WTC11 (cell line): ENCODE measurements at regions not wholly inside any gene's neighbourhood (a gene's known extent, or its start where the extent isn't known, plus 50 kb on each side); places are given as distances from the start of the nearest gene placed in this dataset.

ENCODE experiments used
- ATAC-seq: fragments of 200-7000 bp; cut with Tn5 transposase; 2 replicates; pipeline ENCODE4 v1.10.0; 2021; ENCODE audit warnings: mild to moderate bottlenecking, moderate library complexity
- CTCF ChIA-PET: fragments of 300-600 bp; sonication (Branson Sonifier 250); formaldehyde crosslinking; loops from one replicate; lab custom pipeline; 2021; ENCODE audit warnings: antibody characterized with exemption; lab: Charles Lee
- POLR2A ChIA-PET: fragments of 350-600 bp; sonication (Branson Sonifier 250); formaldehyde crosslinking; loops from one replicate; lab custom pipeline; 2021; ENCODE audit warnings: antibody characterized with exemption; lab: Charles Lee
- DNase-seq: peaks from one replicate; pipeline ENCODE4 v3.0.0; 2021; ENCODE audit warnings: low spot score
- H3K27ac Mint-ChIP-seq: 2 replicates; pipeline ENCODE4 v1.8.0; 2021; ENCODE audit warnings: mixed read lengths
- H3K27me3 Mint-ChIP-seq: 2 replicates; pipeline ENCODE4 v1.8.0; 2021; ENCODE audit warnings: low read depth, mild to moderate bottlenecking, moderate library complexity, mixed read lengths
- H3K36me3 Mint-ChIP-seq: 2 replicates; pipeline ENCODE4 v1.8.0; 2021; ENCODE audit warnings: mixed read lengths
- H3K4me1 Mint-ChIP-seq: 2 replicates; pipeline ENCODE4 v1.8.0; 2022; ENCODE audit warnings: mixed read lengths
- H3K4me3 Mint-ChIP-seq: 2 replicates; pipeline ENCODE4 v1.8.0; 2021; ENCODE audit warnings: mild to moderate bottlenecking, moderate library complexity, mixed read lengths
- H3K9me3 Mint-ChIP-seq: 2 replicates; pipeline ENCODE4 v1.8.0; 2021; ENCODE audit warnings: mixed read lengths
- CBFB ChIP-seq: sonication (generic); formaldehyde crosslinking; IDR thresholded peaks from 2 replicates; pipeline ENCODE4 v1.8.1; 2022; ENCODE audit warnings: mild to moderate bottlenecking, low read depth, missing genetic modification reagents
- ELF4 ChIP-seq: sonication (generic); formaldehyde crosslinking; IDR thresholded peaks from 2 replicates; pipeline ENCODE4 v1.8.1; 2022; ENCODE audit warnings: low read depth, mild to moderate bottlenecking, moderate library complexity, missing genetic modification reagents
- EMX1 ChIP-seq: fragments of 250-450 bp; sonication (Bioruptor Pico); IDR thresholded peaks from 2 replicates; pipeline ENCODE4 v1.8.0; 2021; ENCODE audit warnings: mild to moderate bottlenecking
- ETV6 ChIP-seq: sonication (generic); formaldehyde crosslinking; IDR thresholded peaks from 2 replicates; pipeline ENCODE4 v1.8.1; 2022; ENCODE audit warnings: mild to moderate bottlenecking, missing genetic modification reagents
- FOXK1 ChIP-seq: sonication (generic); formaldehyde crosslinking; IDR thresholded peaks from 2 replicates; pipeline ENCODE4 v1.8.0; 2022; ENCODE audit warnings: mild to moderate bottlenecking, moderate library complexity, missing genetic modification reagents
- FOXP1 ChIP-seq: sonication (generic); formaldehyde crosslinking; IDR thresholded peaks from 2 replicates; pipeline ENCODE4 v1.8.0; 2022; ENCODE audit warnings: missing genetic modification reagents, mild to moderate bottlenecking, moderate library complexity, borderline replicate concordance
- GABPB1 ChIP-seq: sonication (generic); formaldehyde crosslinking; IDR thresholded peaks from 2 replicates; pipeline ENCODE4 v1.8.1; 2023; ENCODE audit warnings: mild to moderate bottlenecking, missing genetic modification reagents
- GRHL2 ChIP-seq: fragments of 250-450 bp; sonication (Bioruptor Pico); IDR thresholded peaks from 2 replicates; pipeline ENCODE4 v1.8.0; 2022; ENCODE audit warnings: mild to moderate bottlenecking, moderate library complexity; ENCODE audit not compliant: insufficient replicate concordance, severe bottlenecking
- HMGA2 ChIP-seq: fragments of 250-450 bp; sonication (Bioruptor Pico); IDR thresholded peaks from 2 replicates; pipeline ENCODE4 v1.4.0; 2021; ENCODE audit warnings: mild to moderate bottlenecking, moderate library complexity
- MYBL2 ChIP-seq: sonication (generic); formaldehyde crosslinking; IDR thresholded peaks from 2 replicates; pipeline ENCODE4 v1.8.1; 2023; ENCODE audit warnings: mild to moderate bottlenecking, moderate library complexity, missing genetic modification reagents
- SMAD4 ChIP-seq: sonication (generic); formaldehyde crosslinking; IDR thresholded peaks from 2 replicates; pipeline ENCODE4 v1.8.0; 2022; ENCODE audit warnings: mild to moderate bottlenecking, missing genetic modification reagents
- TEAD4 ChIP-seq: sonication (generic); formaldehyde crosslinking; IDR thresholded peaks from 2 replicates; pipeline ENCODE4 v1.8.0; 2022; ENCODE audit warnings: mild to moderate bottlenecking, missing genetic modification reagents
- TP53 ChIP-seq: sonication (generic); formaldehyde crosslinking; IDR thresholded peaks from 2 replicates; pipeline ENCODE4 v1.8.1; 2023; ENCODE audit warnings: mild to moderate bottlenecking, missing genetic modification reagents
- ZNF317 ChIP-seq: sonication (generic); formaldehyde crosslinking; IDR thresholded peaks from 2 replicates; pipeline ENCODE4 v1.8.1; 2023; ENCODE audit warnings: low read depth, mild to moderate bottlenecking, moderate library complexity, missing genetic modification reagents, borderline replicate concordance
- TF ChIP-seq, protein P1 (sequence below): sonication (generic); formaldehyde crosslinking; IDR thresholded peaks from 2 replicates; pipeline ENCODE4 v1.8.1; 2022; ENCODE audit warnings: mild to moderate bottlenecking, moderate library complexity, missing genetic modification reagents
- TF ChIP-seq, protein P2 (sequence below): sonication (generic); formaldehyde crosslinking; IDR thresholded peaks from 2 replicates; pipeline ENCODE4 v1.8.1; 2023; ENCODE audit warnings: mild to moderate bottlenecking, missing genetic modification reagents
- TF ChIP-seq, protein P3 (sequence below): sonication (generic); formaldehyde crosslinking; conservative IDR thresholded peaks from 2 replicates; pipeline ENCODE4 v1.8.1; 2023; ENCODE audit warnings: mild to moderate bottlenecking, low read depth, missing genetic modification reagents, moderate library complexity
- TF ChIP-seq, protein P4 (sequence below): sonication (generic); formaldehyde crosslinking; IDR thresholded peaks from 2 replicates; pipeline ENCODE4 v1.8.0; 2023; ENCODE audit warnings: mild to moderate bottlenecking, missing genetic modification reagents
- TF ChIP-seq, protein P5 (sequence below): fragments of 250-450 bp; sonication (Bioruptor Pico); IDR thresholded peaks from 2 replicates; pipeline ENCODE4 v1.9.0; 2021; ENCODE audit warnings: mild to moderate bottlenecking
- TF ChIP-seq, protein P6 (sequence below): fragments of 250-450 bp; sonication (Bioruptor Pico); IDR thresholded peaks from 2 replicates; pipeline ENCODE4 v1.9.0; 2021; ENCODE audit warnings: moderate library complexity, mild to moderate bottlenecking, inconsistent platforms, borderline replicate concordance
- TF ChIP-seq, protein P7 (sequence below): sonication (generic); formaldehyde crosslinking; IDR thresholded peaks from 2 replicates; pipeline ENCODE4 v1.8.1; 2023; ENCODE audit warnings: mild to moderate bottlenecking, missing genetic modification reagents, moderate library complexity

DNA sequence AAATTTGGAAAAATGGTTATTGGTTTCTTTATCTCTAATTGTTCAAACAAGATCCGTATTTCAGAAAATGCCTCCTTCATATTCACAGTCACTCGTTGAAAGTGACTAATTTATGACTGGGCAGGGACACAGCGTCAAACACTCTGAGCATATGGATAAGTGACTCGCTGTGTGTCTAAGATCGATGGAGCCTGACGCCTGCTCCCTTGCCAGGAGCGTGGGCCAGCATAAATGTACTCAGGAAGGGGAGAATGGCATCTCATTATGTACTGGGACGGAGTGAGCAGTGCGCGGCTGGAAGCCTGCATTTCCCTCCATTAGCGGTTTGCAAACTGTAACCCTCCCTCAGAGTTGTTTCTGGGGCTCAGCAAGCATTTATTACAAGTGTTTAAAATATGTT lies 79.8 kb upstream of the CAST start:
- Mint-ChIP-seq H3K27ac (no peak overlapping the region), H3K27me3 (no peaks in the 10 kb centered on the region), H3K36me3 (no peaks in the 10 kb centered on the region), H3K4me3 (no peak overlapping the region), H3K4me1 (no peaks in the 10 kb centered on the region), H3K9me3 (no peaks in the 10 kb centered on the region)
- CTCF ChIA-PET = no interaction called here
- POLR2A ChIA-PET = no interaction called here
- DNase-seq (no peak), ATAC-seq (no peak)
- TF ChIP-seq EMX1 (CRISPR knock-in tag) (no peak), CBFB (CRISPR knock-in tag) (no peak), HMGA2 (CRISPR knock-in tag) (0 out of 2 replicates have a peak, but pooled peaks have one; percentile 19)

DNA sequence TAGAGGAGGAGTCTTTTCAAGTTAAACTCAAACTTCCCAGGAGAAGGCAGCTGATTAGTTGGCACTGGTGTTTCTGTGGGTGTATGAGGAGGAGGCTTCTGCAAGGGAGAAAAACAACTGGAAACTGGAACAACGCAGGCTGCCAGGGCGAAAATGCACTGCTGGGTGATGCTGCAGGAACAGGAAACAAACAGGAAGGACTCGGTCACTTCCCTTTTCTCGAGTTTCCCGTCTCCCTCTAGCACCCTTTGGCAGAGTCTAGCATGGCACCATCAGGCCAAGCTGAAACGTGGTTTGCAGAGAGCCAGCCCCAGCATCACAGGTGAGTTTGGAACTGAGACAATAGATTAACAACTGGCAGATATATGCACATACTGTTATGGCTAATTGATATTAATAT lies 77.5 kb upstream of the CAST start:
- TF ChIP-seq, protein P1, sequence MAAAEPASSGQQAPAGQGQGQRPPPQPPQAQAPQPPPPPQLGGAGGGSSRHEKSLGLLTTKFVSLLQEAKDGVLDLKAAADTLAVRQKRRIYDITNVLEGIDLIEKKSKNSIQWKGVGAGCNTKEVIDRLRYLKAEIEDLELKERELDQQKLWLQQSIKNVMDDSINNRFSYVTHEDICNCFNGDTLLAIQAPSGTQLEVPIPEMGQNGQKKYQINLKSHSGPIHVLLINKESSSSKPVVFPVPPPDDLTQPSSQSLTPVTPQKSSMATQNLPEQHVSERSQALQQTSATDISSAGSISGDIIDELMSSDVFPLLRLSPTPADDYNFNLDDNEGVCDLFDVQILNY = no peak
- TF ChIP-seq, protein P2, sequence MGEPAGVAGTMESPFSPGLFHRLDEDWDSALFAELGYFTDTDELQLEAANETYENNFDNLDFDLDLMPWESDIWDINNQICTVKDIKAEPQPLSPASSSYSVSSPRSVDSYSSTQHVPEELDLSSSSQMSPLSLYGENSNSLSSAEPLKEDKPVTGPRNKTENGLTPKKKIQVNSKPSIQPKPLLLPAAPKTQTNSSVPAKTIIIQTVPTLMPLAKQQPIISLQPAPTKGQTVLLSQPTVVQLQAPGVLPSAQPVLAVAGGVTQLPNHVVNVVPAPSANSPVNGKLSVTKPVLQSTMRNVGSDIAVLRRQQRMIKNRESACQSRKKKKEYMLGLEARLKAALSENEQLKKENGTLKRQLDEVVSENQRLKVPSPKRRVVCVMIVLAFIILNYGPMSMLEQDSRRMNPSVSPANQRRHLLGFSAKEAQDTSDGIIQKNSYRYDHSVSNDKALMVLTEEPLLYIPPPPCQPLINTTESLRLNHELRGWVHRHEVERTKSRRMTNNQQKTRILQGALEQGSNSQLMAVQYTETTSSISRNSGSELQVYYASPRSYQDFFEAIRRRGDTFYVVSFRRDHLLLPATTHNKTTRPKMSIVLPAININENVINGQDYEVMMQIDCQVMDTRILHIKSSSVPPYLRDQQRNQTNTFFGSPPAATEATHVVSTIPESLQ (CRISPR knock-in tag) = no peak
- TF ChIP-seq, protein P3, sequence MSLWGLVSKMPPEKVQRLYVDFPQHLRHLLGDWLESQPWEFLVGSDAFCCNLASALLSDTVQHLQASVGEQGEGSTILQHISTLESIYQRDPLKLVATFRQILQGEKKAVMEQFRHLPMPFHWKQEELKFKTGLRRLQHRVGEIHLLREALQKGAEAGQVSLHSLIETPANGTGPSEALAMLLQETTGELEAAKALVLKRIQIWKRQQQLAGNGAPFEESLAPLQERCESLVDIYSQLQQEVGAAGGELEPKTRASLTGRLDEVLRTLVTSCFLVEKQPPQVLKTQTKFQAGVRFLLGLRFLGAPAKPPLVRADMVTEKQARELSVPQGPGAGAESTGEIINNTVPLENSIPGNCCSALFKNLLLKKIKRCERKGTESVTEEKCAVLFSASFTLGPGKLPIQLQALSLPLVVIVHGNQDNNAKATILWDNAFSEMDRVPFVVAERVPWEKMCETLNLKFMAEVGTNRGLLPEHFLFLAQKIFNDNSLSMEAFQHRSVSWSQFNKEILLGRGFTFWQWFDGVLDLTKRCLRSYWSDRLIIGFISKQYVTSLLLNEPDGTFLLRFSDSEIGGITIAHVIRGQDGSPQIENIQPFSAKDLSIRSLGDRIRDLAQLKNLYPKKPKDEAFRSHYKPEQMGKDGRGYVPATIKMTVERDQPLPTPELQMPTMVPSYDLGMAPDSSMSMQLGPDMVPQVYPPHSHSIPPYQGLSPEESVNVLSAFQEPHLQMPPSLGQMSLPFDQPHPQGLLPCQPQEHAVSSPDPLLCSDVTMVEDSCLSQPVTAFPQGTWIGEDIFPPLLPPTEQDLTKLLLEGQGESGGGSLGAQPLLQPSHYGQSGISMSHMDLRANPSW = no peak
- TF ChIP-seq ETV6 (CRISPR knock-in tag) = no peak
- no peak for TF ChIP-seq FOXP1 (CRISPR knock-in tag)
- no peak for TF ChIP-seq ELF4 (CRISPR knock-in tag)
- TF ChIP-seq GABPB1 (CRISPR knock-in tag) = no peak
- TF ChIP-seq TP53 = no peak
- TF ChIP-seq, protein P4, sequence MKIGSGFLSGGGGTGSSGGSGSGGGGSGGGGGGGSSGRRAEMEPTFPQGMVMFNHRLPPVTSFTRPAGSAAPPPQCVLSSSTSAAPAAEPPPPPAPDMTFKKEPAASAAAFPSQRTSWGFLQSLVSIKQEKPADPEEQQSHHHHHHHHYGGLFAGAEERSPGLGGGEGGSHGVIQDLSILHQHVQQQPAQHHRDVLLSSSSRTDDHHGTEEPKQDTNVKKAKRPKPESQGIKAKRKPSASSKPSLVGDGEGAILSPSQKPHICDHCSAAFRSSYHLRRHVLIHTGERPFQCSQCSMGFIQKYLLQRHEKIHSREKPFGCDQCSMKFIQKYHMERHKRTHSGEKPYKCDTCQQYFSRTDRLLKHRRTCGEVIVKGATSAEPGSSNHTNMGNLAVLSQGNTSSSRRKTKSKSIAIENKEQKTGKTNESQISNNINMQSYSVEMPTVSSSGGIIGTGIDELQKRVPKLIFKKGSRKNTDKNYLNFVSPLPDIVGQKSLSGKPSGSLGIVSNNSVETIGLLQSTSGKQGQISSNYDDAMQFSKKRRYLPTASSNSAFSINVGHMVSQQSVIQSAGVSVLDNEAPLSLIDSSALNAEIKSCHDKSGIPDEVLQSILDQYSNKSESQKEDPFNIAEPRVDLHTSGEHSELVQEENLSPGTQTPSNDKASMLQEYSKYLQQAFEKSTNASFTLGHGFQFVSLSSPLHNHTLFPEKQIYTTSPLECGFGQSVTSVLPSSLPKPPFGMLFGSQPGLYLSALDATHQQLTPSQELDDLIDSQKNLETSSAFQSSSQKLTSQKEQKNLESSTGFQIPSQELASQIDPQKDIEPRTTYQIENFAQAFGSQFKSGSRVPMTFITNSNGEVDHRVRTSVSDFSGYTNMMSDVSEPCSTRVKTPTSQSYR (CRISPR knock-in tag) = no peak
- TF ChIP-seq FOXK1 (CRISPR knock-in tag) = no peak
- no peak for TF ChIP-seq GRHL2
- Mint-ChIP-seq H3K9me3 (no peaks in the 10 kb centered on the region), H3K36me3 (no peaks in the 10 kb centered on the region), H3K27me3 (no peaks in the 10 kb centered on the region), H3K4me3 (no peak overlapping the region), H3K27ac (no peak overlapping the region), H3K4me1 (no peaks in the 10 kb centered on the region)
- POLR2A ChIA-PET = no interaction called here
- DNase-seq = no peak
- ATAC-seq = no peak
- CTCF ChIA-PET = no interaction called here

DNA sequence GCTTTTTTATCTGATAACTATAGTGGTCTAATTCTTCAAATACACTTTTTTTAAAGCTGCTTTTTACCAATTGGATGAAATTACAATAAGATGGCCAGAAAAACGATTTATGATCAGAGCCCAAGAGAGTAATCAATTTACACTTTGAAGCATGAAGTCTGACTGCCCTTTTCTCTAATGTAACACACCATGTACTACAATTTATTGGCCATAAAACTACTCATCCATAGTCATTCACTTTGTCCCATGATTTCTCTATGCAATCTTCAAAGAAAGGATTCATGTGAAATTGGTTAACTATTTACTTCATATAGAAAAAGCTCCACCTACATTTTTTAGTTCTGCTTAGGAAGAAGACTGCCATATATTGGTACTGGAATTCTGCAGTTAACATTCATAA lies 73.6 kb upstream of the CAST start:
- DNase-seq (no peak), ATAC-seq (no peak)
- Mint-ChIP-seq H3K27ac (no peak overlapping the region), H3K36me3 (no peaks in the 10 kb centered on the region), H3K9me3 (no peaks in the 10 kb centered on the region; the same call in 1 of the 2 replicates), H3K4me1 (no peaks in the 10 kb centered on the region), H3K4me3 (no peak overlapping the region), H3K27me3 (no peaks in the 10 kb centered on the region)
- CTCF ChIA-PET = interaction anchor here (1.8 kb wide), 1 partner anchor 14 kb away, joined by 8 read pairs; no protein-coding TSS in a partner anchor
- POLR2A ChIA-PET = no interaction called here
- no peak for TF ChIP-seq SMAD4 (CRISPR knock-in tag)
- TF ChIP-seq ZNF317 (CRISPR knock-in tag) = no peak
- TF ChIP-seq, protein P5, sequence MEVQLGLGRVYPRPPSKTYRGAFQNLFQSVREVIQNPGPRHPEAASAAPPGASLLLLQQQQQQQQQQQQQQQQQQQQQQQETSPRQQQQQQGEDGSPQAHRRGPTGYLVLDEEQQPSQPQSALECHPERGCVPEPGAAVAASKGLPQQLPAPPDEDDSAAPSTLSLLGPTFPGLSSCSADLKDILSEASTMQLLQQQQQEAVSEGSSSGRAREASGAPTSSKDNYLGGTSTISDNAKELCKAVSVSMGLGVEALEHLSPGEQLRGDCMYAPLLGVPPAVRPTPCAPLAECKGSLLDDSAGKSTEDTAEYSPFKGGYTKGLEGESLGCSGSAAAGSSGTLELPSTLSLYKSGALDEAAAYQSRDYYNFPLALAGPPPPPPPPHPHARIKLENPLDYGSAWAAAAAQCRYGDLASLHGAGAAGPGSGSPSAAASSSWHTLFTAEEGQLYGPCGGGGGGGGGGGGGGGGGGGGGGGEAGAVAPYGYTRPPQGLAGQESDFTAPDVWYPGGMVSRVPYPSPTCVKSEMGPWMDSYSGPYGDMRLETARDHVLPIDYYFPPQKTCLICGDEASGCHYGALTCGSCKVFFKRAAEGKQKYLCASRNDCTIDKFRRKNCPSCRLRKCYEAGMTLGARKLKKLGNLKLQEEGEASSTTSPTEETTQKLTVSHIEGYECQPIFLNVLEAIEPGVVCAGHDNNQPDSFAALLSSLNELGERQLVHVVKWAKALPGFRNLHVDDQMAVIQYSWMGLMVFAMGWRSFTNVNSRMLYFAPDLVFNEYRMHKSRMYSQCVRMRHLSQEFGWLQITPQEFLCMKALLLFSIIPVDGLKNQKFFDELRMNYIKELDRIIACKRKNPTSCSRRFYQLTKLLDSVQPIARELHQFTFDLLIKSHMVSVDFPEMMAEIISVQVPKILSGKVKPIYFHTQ (CRISPR knock-in tag) = no peak
- TF ChIP-seq, protein P6, sequence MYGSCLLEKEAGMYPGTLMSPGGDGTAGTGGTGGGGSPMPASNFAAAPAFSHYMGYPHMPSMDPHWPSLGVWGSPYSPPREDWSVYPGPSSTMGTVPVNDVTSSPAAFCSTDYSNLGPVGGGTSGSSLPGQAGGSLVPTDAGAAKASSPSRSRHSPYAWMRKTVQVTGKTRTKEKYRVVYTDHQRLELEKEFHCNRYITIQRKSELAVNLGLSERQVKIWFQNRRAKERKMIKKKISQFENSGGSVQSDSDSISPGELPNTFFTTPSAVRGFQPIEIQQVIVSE (CRISPR knock-in tag) = no peak
- TF ChIP-seq, protein P7, sequence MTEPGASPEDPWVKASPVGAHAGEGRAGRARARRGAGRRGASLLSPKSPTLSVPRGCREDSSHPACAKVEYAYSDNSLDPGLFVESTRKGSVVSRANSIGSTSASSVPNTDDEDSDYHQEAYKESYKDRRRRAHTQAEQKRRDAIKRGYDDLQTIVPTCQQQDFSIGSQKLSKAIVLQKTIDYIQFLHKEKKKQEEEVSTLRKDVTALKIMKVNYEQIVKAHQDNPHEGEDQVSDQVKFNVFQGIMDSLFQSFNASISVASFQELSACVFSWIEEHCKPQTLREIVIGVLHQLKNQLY = no peak
- TF ChIP-seq MYBL2 = no peak
- no peak for TF ChIP-seq CBFB (CRISPR knock-in tag)
- TF ChIP-seq FOXK1 (CRISPR knock-in tag) = no peak
- no peak for TF ChIP-seq TEAD4 (CRISPR knock-in tag)
